KBM-7 (cell line): ENCODE measurements at regions not wholly inside any gene's neighbourhood (a gene's known extent, or its start where the extent isn't known, plus 50 kb on each side); places are given as distances from the start of the nearest gene placed in this dataset.
"Not testable (repeated sequence)": the region's sequence is repeated elsewhere in the genome, so short reads cannot be mapped to it uniquely, and the experiment has no call there.

Experiments used
- DNase-seq: peaks from one replicate; pipeline ENCODE4 v3.0.0-alpha.2; 2015
- in situ Hi-C: fragments of 300-500 bp; cut with MboI; formaldehyde crosslinking; loops from 2 replicates; pipeline ENCODE4 v1.14.3; 2020; ENCODE audit warnings: low sequenced_read_pairs, low pct_unique_long_range_greater_than_20kb, mixed read lengths

- in situ Hi-C loops: no loop called here
These were observed 77.2 kb upstream of the TSC22D2 start for GRCh38 chr3:150330872-150331271.

GRCh38 chr3:150330174-150330573, 77.9 kb upstream of the TSC22D2 start:
- DNase-seq: no peak
- in situ Hi-C loops: no loop called here

More at GRCh38 chr3:150330872-150331271, 77.2 kb upstream of the TSC22D2 start:
- DNase-seq: no peak

- DNase-seq: no peak
- in situ Hi-C loops: no loop called here
These were observed 78.7 kb upstream of the TSC22D2 start for GRCh38 chr3:150329408-150329807.

- in situ Hi-C loops: no loop called here
- no peak for DNase-seq
These were observed 79.5 kb upstream of the TSC22D2 start for GRCh38 chr3:150328654-150329040.

GRCh38 chr3:150327678-150328653, 80.1 kb upstream of the TSC22D2 start:
- in situ Hi-C loops: no loop called here
- no peak for DNase-seq

GRCh38 chr3:150324788-150325187, 83.3 kb upstream of the TSC22D2 start:
- in situ Hi-C loops: no loop called here
- no peak for DNase-seq

- DNase-seq: no peak
- in situ Hi-C loops: no loop called here
These were observed 83.9 kb upstream of the TSC22D2 start for GRCh38 chr3:150324245-150324644.

- in situ Hi-C loops: no loop called here
- DNase-seq: no peak
These were observed 84.3 kb upstream of the TSC22D2 start for GRCh38 chr3:150323770-150324169.

GRCh38 chr3:150323091-150323490, 85.0 kb upstream of the TSC22D2 start:
- in situ Hi-C loops, DNase-seq: not testable (repeated sequence)

GRCh38 chr3:150320971-150321370, 87.1 kb upstream of the TSC22D2 start:
- in situ Hi-C loops, DNase-seq: not testable (repeated sequence)

- in situ Hi-C loops: no loop called here
- no peak for DNase-seq
These were observed 88.2 kb upstream of the TSC22D2 start for GRCh38 chr3:150319900-150320299.

GRCh38 chr3:150317469-150317868, 90.6 kb upstream of the TSC22D2 start:
- DNase-seq: no peak
- in situ Hi-C loops: no loop called here

GRCh38 chr3:150315721-150316120, 92.4 kb upstream of the TSC22D2 start:
- no peak for DNase-seq

GRCh38 chr3:150314248-150315004, 93.7 kb upstream of the TSC22D2 start:
- DNase-seq: no peak
- in situ Hi-C loops: no loop called here

More at GRCh38 chr3:150315721-150316120, 92.4 kb upstream of the TSC22D2 start:
- in situ Hi-C loops: no loop called here

GRCh38 chr3:150312018-150312657, 96.0 kb upstream of the TSC22D2 start:
- in situ Hi-C loops: no loop called here
- no peak for DNase-seq

GRCh38 chr3:150311156-150311555, 96.9 kb upstream of the TSC22D2 start:
- no peak for DNase-seq
- in situ Hi-C loops: no loop called here

- in situ Hi-C loops: no loop called here
These were observed 98.5 kb upstream of the TSC22D2 start for GRCh38 chr3:150309557-150309956.

GRCh38 chr3:150309257-150309542, 98.9 kb upstream of the TSC22D2 start:
- in situ Hi-C loops: no loop called here
- DNase-seq: no peak

More at GRCh38 chr3:150309557-150309956, 98.5 kb upstream of the TSC22D2 start:
- DNase-seq: no peak

GRCh38 chr3:150308481-150309256, 99.4 kb upstream of the TSC22D2 start:
- no peak for DNase-seq
- in situ Hi-C loops: no loop called here
